Astrocyte (in vitro differentiated cells and primary cell): ENCODE measurements at regions not wholly inside any gene's neighbourhood (a gene's known extent, or its start where the extent isn't known, plus 50 kb on each side); places are given as distances from the start of the nearest gene placed in this dataset.

Experiments used
- CTCF ChIP-seq: IDR thresholded peaks from 2 replicates; pipeline ENCODE4 v1.5.1; 2011; ENCODE audit warnings: low read depth, mild to moderate bottlenecking, inconsistent platforms, low read length, moderate library complexity; ENCODE audit not compliant: insufficient read depth
- EZH2 ChIP-seq: IDR thresholded peaks from 2 replicates; pipeline ENCODE4 v1.6.1; 2012; ENCODE audit warnings: mild to moderate bottlenecking, low read length, inconsistent platforms; ENCODE audit not compliant: insufficient read depth

- TF ChIP-seq CTCF (no peak), EZH2 (no peak)
These were observed 635.6 kb downstream of the EPM2A start for GRCh38 chr6:145099713-145100112.
